ENCODE measurements at regions not wholly inside any gene's neighbourhood (a gene's known extent, or its start where the extent isn't known, plus 50 kb on each side); places are given as distances from the start of the nearest gene placed in this dataset.

DNA sequence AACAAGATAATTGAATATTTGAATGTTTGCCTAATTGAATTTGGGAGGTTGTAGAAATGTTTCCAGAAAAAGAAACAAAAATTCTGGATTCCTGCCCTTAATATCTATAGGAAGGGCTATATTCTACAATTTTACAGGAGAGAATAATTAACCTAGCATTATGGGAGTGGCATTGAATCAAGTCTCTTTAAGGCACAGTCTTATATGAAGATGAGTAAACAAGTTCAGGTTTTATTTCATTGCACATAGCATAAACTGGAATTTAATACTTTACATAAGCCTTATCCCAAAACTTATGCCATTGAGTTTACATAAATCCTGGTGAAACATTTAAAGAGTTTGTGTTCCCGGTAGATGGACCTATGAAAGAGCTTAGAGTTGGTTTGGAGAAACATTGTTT lies 138.1 kb upstream of the ADAMTSL1 start:
- TF ChIP-seq, protein P1, sequence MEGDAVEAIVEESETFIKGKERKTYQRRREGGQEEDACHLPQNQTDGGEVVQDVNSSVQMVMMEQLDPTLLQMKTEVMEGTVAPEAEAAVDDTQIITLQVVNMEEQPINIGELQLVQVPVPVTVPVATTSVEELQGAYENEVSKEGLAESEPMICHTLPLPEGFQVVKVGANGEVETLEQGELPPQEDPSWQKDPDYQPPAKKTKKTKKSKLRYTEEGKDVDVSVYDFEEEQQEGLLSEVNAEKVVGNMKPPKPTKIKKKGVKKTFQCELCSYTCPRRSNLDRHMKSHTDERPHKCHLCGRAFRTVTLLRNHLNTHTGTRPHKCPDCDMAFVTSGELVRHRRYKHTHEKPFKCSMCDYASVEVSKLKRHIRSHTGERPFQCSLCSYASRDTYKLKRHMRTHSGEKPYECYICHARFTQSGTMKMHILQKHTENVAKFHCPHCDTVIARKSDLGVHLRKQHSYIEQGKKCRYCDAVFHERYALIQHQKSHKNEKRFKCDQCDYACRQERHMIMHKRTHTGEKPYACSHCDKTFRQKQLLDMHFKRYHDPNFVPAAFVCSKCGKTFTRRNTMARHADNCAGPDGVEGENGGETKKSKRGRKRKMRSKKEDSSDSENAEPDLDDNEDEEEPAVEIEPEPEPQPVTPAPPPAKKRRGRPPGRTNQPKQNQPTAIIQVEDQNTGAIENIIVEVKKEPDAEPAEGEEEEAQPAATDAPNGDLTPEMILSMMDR (IDR thresholded peaks at IDR 0.05; ENCODE audit: extremely low read depth, insufficient read depth, missing control alignments) = no peak
- DNase-seq (ENCODE audit: low spot score) = no peak
- in situ Hi-C loops (cut with MboI; ENCODE audit: low pct_unique_long_range_greater_than_20kb, low sequenced_read_pairs, unreplicated experiment) = no loop called here

GRCh38 chr9:18338042-18338441 lies 135.9 kb upstream of the ADAMTSL1 start:
- DNase-seq (ENCODE audit: low spot score) = no peak

GRCh38 chr9:18343784-18344183 lies 130.2 kb upstream of the ADAMTSL1 start:
- in situ Hi-C loops (cut with MboI; ENCODE audit: low pct_unique_long_range_greater_than_20kb, low sequenced_read_pairs, unreplicated experiment) = no loop called here
- TF ChIP-seq, protein P1 (IDR thresholded peaks at IDR 0.05; ENCODE audit: extremely low read depth, insufficient read depth, missing control alignments) = no peak
- DNase-seq (ENCODE audit: low spot score) = no peak

More at GRCh38 chr9:18338042-18338441, 135.9 kb upstream of the ADAMTSL1 start:
- TF ChIP-seq, protein P1 (IDR thresholded peaks at IDR 0.05; ENCODE audit: extremely low read depth, insufficient read depth, missing control alignments) = no peak
- in situ Hi-C loops (cut with MboI; ENCODE audit: low pct_unique_long_range_greater_than_20kb, low sequenced_read_pairs, unreplicated experiment) = no loop called here

DNA sequence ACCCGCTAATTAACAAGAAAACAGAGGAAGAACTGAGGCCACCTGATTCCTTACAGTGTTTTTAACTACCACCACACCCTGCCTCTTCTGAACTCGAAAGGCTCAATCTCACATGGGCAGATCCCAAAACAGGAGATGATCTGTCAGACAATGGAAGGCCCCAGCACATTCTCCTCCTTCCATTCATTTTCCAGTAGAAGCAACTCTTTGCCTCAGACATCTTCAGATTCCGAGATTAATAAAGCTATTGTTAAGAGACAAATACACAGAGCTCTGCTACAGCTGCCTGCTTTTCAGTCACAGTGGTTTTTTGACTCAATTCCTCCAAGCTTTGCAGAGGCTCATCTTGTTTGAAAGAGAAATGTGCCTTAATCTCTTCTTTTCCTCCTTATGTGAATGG lies 127.2 kb upstream of the ADAMTSL1 start:
- TF ChIP-seq, protein P1 (IDR thresholded peaks at IDR 0.05; ENCODE audit: extremely low read depth, insufficient read depth, missing control alignments) = no peak
- DNase-seq (ENCODE audit: low spot score) = no peak
- in situ Hi-C loops (cut with MboI; ENCODE audit: low pct_unique_long_range_greater_than_20kb, low sequenced_read_pairs, unreplicated experiment) = no loop called here

GRCh38 chr9:18347386-18348082 lies 126.4 kb upstream of the ADAMTSL1 start:
- no peak for DNase-seq (ENCODE audit: low spot score)
- in situ Hi-C loops (cut with MboI; ENCODE audit: low pct_unique_long_range_greater_than_20kb, low sequenced_read_pairs, unreplicated experiment) = no loop called here
- TF ChIP-seq, protein P1 (IDR thresholded peaks at IDR 0.05; ENCODE audit: extremely low read depth, insufficient read depth, missing control alignments) = no peak

GRCh38 chr9:18348083-18348475 lies 125.9 kb upstream of the ADAMTSL1 start:
- no peak for DNase-seq (ENCODE audit: low spot score)
- in situ Hi-C loops (cut with MboI; ENCODE audit: low pct_unique_long_range_greater_than_20kb, low sequenced_read_pairs, unreplicated experiment) = no loop called here
- TF ChIP-seq, protein P1 (IDR thresholded peaks at IDR 0.05; ENCODE audit: extremely low read depth, insufficient read depth, missing control alignments) = no peak

Measured in GM13977 (cell line).